ENCODE measurements at regions not wholly inside any gene's neighbourhood (a gene's known extent, or its start where the extent isn't known, plus 50 kb on each side); places are given as distances from the start of the nearest gene placed in this dataset.

GRCh38 chr12:93964936-93965335 lies 183.4 kb upstream of the PLXNC1 start:
- Histone ChIP-seq H3K9ac (ENCODE audit: low read depth, low read length) (no peak overlapping the region), H3K27ac (ENCODE audit: low read depth, low read length) (no peak overlapping the region), H3K9me3 (ENCODE audit: control insufficient read depth, insufficient read depth, low read length) (no peaks in the 10 kb centered on the region), H3K27me3 (ENCODE audit: control insufficient read depth, insufficient read depth, low read length) (no peaks in the 10 kb centered on the region), H3K4me1 (ENCODE audit: control insufficient read depth, insufficient read depth, low read length) (no peaks in the 10 kb centered on the region), H3K4me3 (ENCODE audit: low read depth, low read length) (no peak overlapping the region), H3K36me3 (ENCODE audit: control insufficient read depth, insufficient read depth, low read length) (no peaks in the 10 kb centered on the region)

- Histone ChIP-seq H3K4me3 (ENCODE audit: low read depth, low read length) (no peak overlapping the region), H3K4me1 (ENCODE audit: control insufficient read depth, insufficient read depth, low read length) (no peaks in the 10 kb centered on the region), H3K9me3 (ENCODE audit: control insufficient read depth, insufficient read depth, low read length) (no peaks in the 10 kb centered on the region), H3K27me3 (ENCODE audit: control insufficient read depth, insufficient read depth, low read length) (no peaks in the 10 kb centered on the region), H3K27ac (ENCODE audit: low read depth, low read length) (no peak overlapping the region), H3K36me3 (ENCODE audit: control insufficient read depth, insufficient read depth, low read length) (no peaks in the 10 kb centered on the region), H3K9ac (ENCODE audit: low read depth, low read length) (no peak overlapping the region)
Observed at GRCh38 chr12:93966516-93967133, 181.8 kb upstream of the PLXNC1 start.

- H3K9ac ChIP-seq (ENCODE audit: low read depth, low read length) = no peak overlapping the region
- H3K27me3 ChIP-seq (ENCODE audit: control insufficient read depth, insufficient read depth, low read length) = no peaks in the 10 kb centered on the region
- H3K9me3 ChIP-seq (ENCODE audit: control insufficient read depth, insufficient read depth, low read length) = no peaks in the 10 kb centered on the region
- H3K4me3 ChIP-seq (ENCODE audit: low read depth, low read length) = no peak overlapping the region
- H3K36me3 ChIP-seq (ENCODE audit: control insufficient read depth, insufficient read depth, low read length) = no peaks in the 10 kb centered on the region
- no peak overlapping the region for H3K27ac ChIP-seq (ENCODE audit: low read depth, low read length)
- no peaks in the 10 kb centered on the region for H3K4me1 ChIP-seq (ENCODE audit: control insufficient read depth, insufficient read depth, low read length)
Observed at GRCh38 chr12:93967454-93967853, 180.9 kb upstream of the PLXNC1 start.

GRCh38 chr12:93968536-93969285 lies 179.7 kb upstream of the PLXNC1 start:
- no peaks in the 10 kb centered on the region for H3K36me3 ChIP-seq (ENCODE audit: control insufficient read depth, insufficient read depth, low read length)
- H3K9me3 ChIP-seq (ENCODE audit: control insufficient read depth, insufficient read depth, low read length) = no peaks in the 10 kb centered on the region
- H3K4me1 ChIP-seq (ENCODE audit: control insufficient read depth, insufficient read depth, low read length) = no peaks in the 10 kb centered on the region
- H3K4me3 ChIP-seq (ENCODE audit: low read depth, low read length) = no peak overlapping the region
- H3K27ac ChIP-seq (ENCODE audit: low read depth, low read length) = no peak overlapping the region
- H3K9ac ChIP-seq (ENCODE audit: low read depth, low read length) = no peak overlapping the region
- no peaks in the 10 kb centered on the region for H3K27me3 ChIP-seq (ENCODE audit: control insufficient read depth, insufficient read depth, low read length)

DNA sequence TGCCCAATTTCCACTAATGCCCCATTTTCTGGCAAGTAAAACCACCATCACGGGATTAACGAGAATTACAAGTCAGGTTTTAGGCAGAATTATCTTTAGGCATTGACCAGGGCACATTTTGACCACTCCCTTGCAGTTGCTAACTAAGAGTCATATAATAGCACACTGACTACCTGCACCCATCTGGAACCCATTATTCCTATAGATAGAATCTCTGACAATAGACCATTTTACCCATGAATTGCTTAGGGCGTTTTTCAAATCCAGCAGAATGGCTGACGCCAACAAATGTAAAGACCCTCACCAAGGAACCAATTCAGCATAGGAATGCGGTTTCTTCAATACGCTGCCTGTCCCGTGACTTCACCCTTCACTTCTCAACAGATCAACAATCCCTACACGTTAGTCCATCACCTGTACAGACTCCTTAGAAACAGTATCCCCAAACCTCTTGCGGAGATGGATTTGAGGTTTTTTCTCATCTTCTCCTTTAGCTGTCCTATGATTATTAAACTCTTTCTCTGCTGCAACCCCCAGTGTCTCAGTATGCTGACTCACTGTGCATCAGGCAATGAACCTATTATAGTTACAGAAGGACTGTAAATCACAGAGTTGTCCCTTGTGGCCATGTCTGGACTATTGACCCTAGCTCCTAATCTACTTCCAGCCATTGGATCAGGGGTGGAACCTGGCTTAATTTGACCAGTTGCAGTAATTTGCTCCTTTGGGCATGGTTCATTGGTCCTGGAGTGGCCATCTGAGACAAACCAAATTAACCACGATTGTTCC lies 177.3 kb upstream of the PLXNC1 start:
- no peaks in the 10 kb centered on the region for H3K36me3 ChIP-seq (ENCODE audit: control insufficient read depth, insufficient read depth, low read length)
- no peaks in the 10 kb centered on the region for H3K9me3 ChIP-seq (ENCODE audit: control insufficient read depth, insufficient read depth, low read length)
- H3K4me1 ChIP-seq (ENCODE audit: control insufficient read depth, insufficient read depth, low read length) = no peaks in the 10 kb centered on the region
- no peak overlapping the region for H3K9ac ChIP-seq (ENCODE audit: low read depth, low read length)
- H3K27me3 ChIP-seq (ENCODE audit: control insufficient read depth, insufficient read depth, low read length) = no peaks in the 10 kb centered on the region
- H3K4me3 ChIP-seq (ENCODE audit: low read depth, low read length) = no peak overlapping the region
- H3K27ac ChIP-seq (ENCODE audit: low read depth, low read length) = no peak overlapping the region

GRCh38 chr12:93972411-93973208 lies 175.8 kb upstream of the PLXNC1 start:
- Histone ChIP-seq H3K4me1 (ENCODE audit: control insufficient read depth, insufficient read depth, low read length) (no peaks in the 10 kb centered on the region), H3K27ac (ENCODE audit: low read depth, low read length) (no peak overlapping the region), H3K36me3 (ENCODE audit: control insufficient read depth, insufficient read depth, low read length) (no peaks in the 10 kb centered on the region), H3K9me3 (ENCODE audit: control insufficient read depth, insufficient read depth, low read length) (no peaks in the 10 kb centered on the region), H3K27me3 (ENCODE audit: control insufficient read depth, insufficient read depth, low read length) (no peaks in the 10 kb centered on the region), H3K9ac (ENCODE audit: low read depth, low read length) (no peak overlapping the region), H3K4me3 (ENCODE audit: low read depth, low read length) (no peak overlapping the region)

DNA sequence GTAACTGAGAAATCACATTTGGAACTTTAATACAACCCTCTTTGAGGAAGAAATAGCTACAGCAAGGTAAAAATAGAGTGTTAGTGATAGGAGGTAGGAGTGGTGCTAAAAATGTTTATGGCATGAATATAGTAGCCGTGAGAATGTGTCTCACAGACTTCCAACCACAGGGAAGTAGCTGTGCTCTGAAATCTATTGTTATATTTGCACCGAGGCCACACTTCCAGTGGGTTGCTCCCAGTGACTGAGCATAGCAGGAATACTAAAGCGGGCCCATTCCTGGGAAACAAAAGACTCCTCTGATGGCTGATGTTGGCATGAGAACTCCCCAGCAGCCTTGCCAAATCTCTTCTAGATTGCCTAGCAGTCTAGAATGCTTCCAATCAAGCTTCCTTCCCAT lies 174.1 kb upstream of the PLXNC1 start:
- no peaks in the 10 kb centered on the region for H3K27me3 ChIP-seq (ENCODE audit: control insufficient read depth, insufficient read depth, low read length)
- no peak overlapping the region for H3K27ac ChIP-seq (ENCODE audit: low read depth, low read length)
- H3K4me1 ChIP-seq (ENCODE audit: control insufficient read depth, insufficient read depth, low read length) = no peaks in the 10 kb centered on the region
- no peak overlapping the region for H3K4me3 ChIP-seq (ENCODE audit: low read depth, low read length)
- H3K9ac ChIP-seq (ENCODE audit: low read depth, low read length) = no peak overlapping the region
- H3K36me3 ChIP-seq (ENCODE audit: control insufficient read depth, insufficient read depth, low read length) = no peaks in the 10 kb centered on the region
- no peaks in the 10 kb centered on the region for H3K9me3 ChIP-seq (ENCODE audit: control insufficient read depth, insufficient read depth, low read length)

- H3K9me3 ChIP-seq (ENCODE audit: control insufficient read depth, insufficient read depth, low read length) = no peaks in the 10 kb centered on the region
- H3K4me3 ChIP-seq (ENCODE audit: low read depth, low read length) = no peak overlapping the region
- H3K27ac ChIP-seq (ENCODE audit: low read depth, low read length) = no peak overlapping the region
- H3K9ac ChIP-seq (ENCODE audit: low read depth, low read length) = no peak overlapping the region
- H3K4me1 ChIP-seq (ENCODE audit: control insufficient read depth, insufficient read depth, low read length) = no peaks in the 10 kb centered on the region
- H3K36me3 ChIP-seq (ENCODE audit: control insufficient read depth, insufficient read depth, low read length) = no peaks in the 10 kb centered on the region
- H3K27me3 ChIP-seq (ENCODE audit: control insufficient read depth, insufficient read depth, low read length) = no peaks in the 10 kb centered on the region
Observed at GRCh38 chr12:93976024-93976423, 172.4 kb upstream of the PLXNC1 start.

GRCh38 chr12:93977081-93977480 lies 171.3 kb upstream of the PLXNC1 start:
- Histone ChIP-seq H3K9me3 (ENCODE audit: control insufficient read depth, insufficient read depth, low read length) (no peaks in the 10 kb centered on the region), H3K27me3 (ENCODE audit: control insufficient read depth, insufficient read depth, low read length) (no peaks in the 10 kb centered on the region), H3K4me1 (ENCODE audit: control insufficient read depth, insufficient read depth, low read length) (no peaks in the 10 kb centered on the region), H3K36me3 (ENCODE audit: control insufficient read depth, insufficient read depth, low read length) (no peaks in the 10 kb centered on the region), H3K4me3 (ENCODE audit: low read depth, low read length) (no peak overlapping the region), H3K27ac (ENCODE audit: low read depth, low read length) (no peak overlapping the region), H3K9ac (ENCODE audit: low read depth, low read length) (no peak overlapping the region)

- H3K4me3 ChIP-seq (ENCODE audit: low read depth, low read length) = no peak overlapping the region
- H3K9me3 ChIP-seq (ENCODE audit: control insufficient read depth, insufficient read depth, low read length) = no peaks in the 10 kb centered on the region
- 0 out of 2 replicates have a peak, but pooled peaks cover 5% of the 10 kb centered on the region for H3K4me1 ChIP-seq (ENCODE audit: control insufficient read depth, insufficient read depth, low read length)
- H3K27me3 ChIP-seq (ENCODE audit: control insufficient read depth, insufficient read depth, low read length) = no peaks in the 10 kb centered on the region
- no peaks in the 10 kb centered on the region for H3K36me3 ChIP-seq (ENCODE audit: control insufficient read depth, insufficient read depth, low read length)
- no peak overlapping the region for H3K9ac ChIP-seq (ENCODE audit: low read depth, low read length)
- H3K27ac ChIP-seq (ENCODE audit: low read depth, low read length) = no peak overlapping the region
Observed at GRCh38 chr12:93978553-93978952, 169.8 kb upstream of the PLXNC1 start.
